Neural cell (in vitro differentiated cells): ENCODE measurements at regions not wholly inside any gene's neighbourhood (a gene's known extent, or its start where the extent isn't known, plus 50 kb on each side); places are given as distances from the start of the nearest gene placed in this dataset.

Experiments used
- EP300 ChIP-seq: fragments of 450-650 bp; conservative IDR thresholded peaks from 2 replicates; pipeline ENCODE4 v1.6.1; 2014; ENCODE audit warnings: antibody characterized with exemption, mild to moderate bottlenecking, moderate library complexity; ENCODE audit not compliant: poor library complexity, severe bottlenecking
- EZH2 ChIP-seq: fragments of 200-600, 300-800 bp; shearing (Covaris generic), sonication (generic); IDR thresholded peaks from 2 replicates; pipeline ENCODE4 v1.6.1; 2014; ENCODE audit warnings: antibody characterized with exemption, low read length, borderline replicate concordance, mild to moderate bottlenecking; ENCODE audit not compliant: insufficient read depth, poor library complexity, severe bottlenecking
- MXI1 ChIP-seq: fragments of 450-650 bp; conservative IDR thresholded peaks from 2 replicates; pipeline ENCODE4 v1.6.1; 2014; ENCODE audit warnings: antibody characterized with exemption, mild to moderate bottlenecking; ENCODE audit not compliant: poor library complexity, severe bottlenecking
- POLR2AphosphoS5 ChIP-seq: IDR thresholded peaks from 2 replicates; pipeline ENCODE4 v1.6.1; 2012
- RAD21 ChIP-seq: fragments of 450-650 bp; conservative IDR thresholded peaks from 2 replicates; pipeline ENCODE4 v1.6.1; 2014; ENCODE audit warnings: antibody characterized with exemption, mild to moderate bottlenecking, moderate library complexity
- SMC3 ChIP-seq: fragments of 450-650 bp; conservative IDR thresholded peaks from 2 replicates; pipeline ENCODE4 v1.6.1; 2014; ENCODE audit warnings: antibody characterized with exemption, mild to moderate bottlenecking, moderate library complexity; ENCODE audit not compliant: poor library complexity
- TAF1 ChIP-seq: IDR thresholded peaks from 2 replicates; pipeline ENCODE4 v1.6.1; 2012; ENCODE audit warnings: low read depth
- TF ChIP-seq, protein P1 (sequence below): fragments of 450-650 bp; IDR thresholded peaks from 2 replicates; pipeline ENCODE4 v1.5.1; 2014; ENCODE audit warnings: antibody characterized with exemption, mild to moderate bottlenecking, moderate library complexity; ENCODE audit not compliant: poor library complexity, severe bottlenecking
- TF ChIP-seq, protein P2 (sequence below): IDR thresholded peaks from 2 replicates; pipeline ENCODE4 v1.6.1; 2012; ENCODE audit warnings: borderline replicate concordance

DNA sequence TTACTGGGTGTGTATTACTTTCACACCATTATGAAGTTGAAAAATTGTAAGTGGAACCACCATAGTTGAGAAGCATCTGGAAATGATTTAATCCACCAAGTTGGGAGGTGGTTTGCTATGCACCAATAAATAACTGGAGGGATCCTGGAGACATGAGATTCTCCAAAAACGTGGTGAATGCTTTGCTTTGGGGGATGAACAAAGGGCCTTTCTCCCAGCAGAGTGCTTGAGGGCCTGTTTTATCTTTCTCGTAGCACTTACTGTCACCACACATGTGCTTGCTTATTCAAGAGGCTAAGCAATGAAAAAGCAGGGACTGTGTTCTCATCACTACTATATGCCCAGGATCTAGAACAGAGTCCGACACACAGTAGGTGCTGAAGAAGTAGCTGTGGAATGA is 371.1 kb downstream of the DHX35 start:
- TF ChIP-seq, protein P1, sequence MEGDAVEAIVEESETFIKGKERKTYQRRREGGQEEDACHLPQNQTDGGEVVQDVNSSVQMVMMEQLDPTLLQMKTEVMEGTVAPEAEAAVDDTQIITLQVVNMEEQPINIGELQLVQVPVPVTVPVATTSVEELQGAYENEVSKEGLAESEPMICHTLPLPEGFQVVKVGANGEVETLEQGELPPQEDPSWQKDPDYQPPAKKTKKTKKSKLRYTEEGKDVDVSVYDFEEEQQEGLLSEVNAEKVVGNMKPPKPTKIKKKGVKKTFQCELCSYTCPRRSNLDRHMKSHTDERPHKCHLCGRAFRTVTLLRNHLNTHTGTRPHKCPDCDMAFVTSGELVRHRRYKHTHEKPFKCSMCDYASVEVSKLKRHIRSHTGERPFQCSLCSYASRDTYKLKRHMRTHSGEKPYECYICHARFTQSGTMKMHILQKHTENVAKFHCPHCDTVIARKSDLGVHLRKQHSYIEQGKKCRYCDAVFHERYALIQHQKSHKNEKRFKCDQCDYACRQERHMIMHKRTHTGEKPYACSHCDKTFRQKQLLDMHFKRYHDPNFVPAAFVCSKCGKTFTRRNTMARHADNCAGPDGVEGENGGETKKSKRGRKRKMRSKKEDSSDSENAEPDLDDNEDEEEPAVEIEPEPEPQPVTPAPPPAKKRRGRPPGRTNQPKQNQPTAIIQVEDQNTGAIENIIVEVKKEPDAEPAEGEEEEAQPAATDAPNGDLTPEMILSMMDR = no peak
- no peak for TF ChIP-seq TAF1
- TF ChIP-seq EP300 = no peak
- no peak for TF ChIP-seq POLR2AphosphoS5
- TF ChIP-seq MXI1 = no peak
- no peak for TF ChIP-seq SMC3
- no peak for TF ChIP-seq RAD21
- no peak for TF ChIP-seq EZH2
- TF ChIP-seq, protein P2, sequence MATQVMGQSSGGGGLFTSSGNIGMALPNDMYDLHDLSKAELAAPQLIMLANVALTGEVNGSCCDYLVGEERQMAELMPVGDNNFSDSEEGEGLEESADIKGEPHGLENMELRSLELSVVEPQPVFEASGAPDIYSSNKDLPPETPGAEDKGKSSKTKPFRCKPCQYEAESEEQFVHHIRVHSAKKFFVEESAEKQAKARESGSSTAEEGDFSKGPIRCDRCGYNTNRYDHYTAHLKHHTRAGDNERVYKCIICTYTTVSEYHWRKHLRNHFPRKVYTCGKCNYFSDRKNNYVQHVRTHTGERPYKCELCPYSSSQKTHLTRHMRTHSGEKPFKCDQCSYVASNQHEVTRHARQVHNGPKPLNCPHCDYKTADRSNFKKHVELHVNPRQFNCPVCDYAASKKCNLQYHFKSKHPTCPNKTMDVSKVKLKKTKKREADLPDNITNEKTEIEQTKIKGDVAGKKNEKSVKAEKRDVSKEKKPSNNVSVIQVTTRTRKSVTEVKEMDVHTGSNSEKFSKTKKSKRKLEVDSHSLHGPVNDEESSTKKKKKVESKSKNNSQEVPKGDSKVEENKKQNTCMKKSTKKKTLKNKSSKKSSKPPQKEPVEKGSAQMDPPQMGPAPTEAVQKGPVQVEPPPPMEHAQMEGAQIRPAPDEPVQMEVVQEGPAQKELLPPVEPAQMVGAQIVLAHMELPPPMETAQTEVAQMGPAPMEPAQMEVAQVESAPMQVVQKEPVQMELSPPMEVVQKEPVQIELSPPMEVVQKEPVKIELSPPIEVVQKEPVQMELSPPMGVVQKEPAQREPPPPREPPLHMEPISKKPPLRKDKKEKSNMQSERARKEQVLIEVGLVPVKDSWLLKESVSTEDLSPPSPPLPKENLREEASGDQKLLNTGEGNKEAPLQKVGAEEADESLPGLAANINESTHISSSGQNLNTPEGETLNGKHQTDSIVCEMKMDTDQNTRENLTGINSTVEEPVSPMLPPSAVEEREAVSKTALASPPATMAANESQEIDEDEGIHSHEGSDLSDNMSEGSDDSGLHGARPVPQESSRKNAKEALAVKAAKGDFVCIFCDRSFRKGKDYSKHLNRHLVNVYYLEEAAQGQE = no peak
